ENCODE measurements at regions not wholly inside any gene's neighbourhood (a gene's known extent, or its start where the extent isn't known, plus 50 kb on each side); places are given as distances from the start of the nearest gene placed in this dataset.
"Not testable (repeated sequence)": the region's sequence is repeated elsewhere in the genome, so short reads cannot be mapped to it uniquely, and the experiment has no call there.

DNA sequence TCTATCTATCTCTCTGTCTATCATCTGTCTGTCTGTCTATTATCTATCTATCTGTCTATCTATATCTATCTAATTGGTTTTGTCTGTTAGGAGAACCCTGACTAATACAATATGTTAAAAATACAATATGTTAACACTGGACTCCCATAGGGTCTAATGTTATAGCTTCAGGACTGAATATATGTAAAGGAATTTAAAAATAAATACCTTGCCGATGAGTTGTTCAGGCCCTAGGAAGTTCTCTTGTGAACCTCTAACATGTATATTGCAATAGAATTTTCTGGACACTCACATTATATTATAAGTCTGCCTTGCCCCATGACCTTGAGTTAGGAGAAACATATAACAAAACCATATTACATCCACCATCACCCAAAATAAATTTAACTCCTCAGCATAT is 900.6 kb downstream of the NCAM2 start:
- no peaks in the 10 kb centered on the region for H3K27me3 ChIP-seq (replicated peaks; ENCODE audit: control insufficient read depth, insufficient read depth, low read length, poor library complexity, severe bottlenecking)
- no peaks in the 10 kb centered on the region for H3K36me3 ChIP-seq (ENCODE audit: control insufficient read depth, insufficient read depth, low read length)
- H3K4me1 ChIP-seq (ENCODE audit: control insufficient read depth, insufficient read depth, low read length, poor library complexity, severe bottlenecking): no peaks in the 10 kb centered on the region
- H3K27ac ChIP-seq (ENCODE audit: insufficient read depth, low read length, poor library complexity, severe bottlenecking): no peak overlapping the region
- no peak for DNase-seq
- H3K4me3 ChIP-seq (ENCODE audit: insufficient read depth, low read depth, low read length, poor library complexity, severe bottlenecking): no peak overlapping the region
- no peaks in the 10 kb centered on the region for H3K9me3 ChIP-seq (ENCODE audit: control insufficient read depth, low read length)

DNA sequence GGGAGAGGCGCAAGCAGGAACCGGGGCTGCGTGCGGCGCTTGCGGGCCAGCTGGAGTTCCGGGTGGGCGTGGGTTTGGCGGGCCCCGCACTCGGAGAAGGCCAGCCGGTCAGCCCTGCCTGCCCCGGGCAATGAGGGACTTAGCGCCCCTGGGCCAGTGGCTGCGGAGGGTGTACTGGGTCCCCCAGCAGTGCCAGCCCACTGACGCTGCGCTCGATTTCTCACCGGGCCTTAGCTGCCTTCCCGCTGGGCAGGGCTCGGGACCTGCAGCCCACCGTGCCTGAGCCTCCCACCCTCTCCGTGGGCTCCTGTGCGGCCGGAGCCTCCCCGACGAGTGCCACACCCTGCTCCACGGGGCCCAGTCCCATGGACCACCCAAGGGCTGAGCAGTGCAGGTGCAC is 904.2 kb downstream of the NCAM2 start:
- H3K9me3 ChIP-seq (ENCODE audit: control insufficient read depth, low read length); H3K4me3 ChIP-seq (ENCODE audit: insufficient read depth, low read depth, low read length, poor library complexity, severe bottlenecking); H3K36me3 ChIP-seq (ENCODE audit: control insufficient read depth, insufficient read depth, low read length); DNase-seq; H3K27ac ChIP-seq (ENCODE audit: insufficient read depth, low read length, poor library complexity, severe bottlenecking); H3K27me3 ChIP-seq (replicated peaks; ENCODE audit: control insufficient read depth, insufficient read depth, low read length, poor library complexity, severe bottlenecking); H3K4me1 ChIP-seq (ENCODE audit: control insufficient read depth, insufficient read depth, low read length, poor library complexity, severe bottlenecking): not testable (repeated sequence)

DNA sequence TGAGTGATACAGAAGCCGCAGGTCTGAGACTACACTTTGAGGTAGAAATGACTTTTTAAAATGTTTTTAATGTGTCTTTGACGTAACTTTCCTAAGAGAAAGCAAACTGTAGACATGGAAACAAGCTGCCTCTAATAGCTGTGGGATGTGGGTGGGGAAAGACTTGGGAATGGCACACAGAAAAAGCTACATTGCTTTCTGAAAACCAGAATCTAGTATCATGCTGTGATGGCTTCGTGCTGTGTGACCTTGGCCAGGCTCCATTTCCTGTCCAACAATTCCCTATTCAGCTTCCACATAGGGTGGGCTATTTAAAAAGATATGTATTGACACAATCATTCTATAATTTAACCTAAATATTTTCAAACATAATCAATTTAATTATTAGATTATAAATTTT is 909.1 kb downstream of the NCAM2 start:
- Histone ChIP-seq H3K4me3 (ENCODE audit: insufficient read depth, low read depth, low read length, poor library complexity, severe bottlenecking) (no peak overlapping the region), H3K27ac (ENCODE audit: insufficient read depth, low read length, poor library complexity, severe bottlenecking) (no peak overlapping the region), H3K4me1 (ENCODE audit: control insufficient read depth, insufficient read depth, low read length, poor library complexity, severe bottlenecking) (no peaks in the 10 kb centered on the region), H3K9me3 (ENCODE audit: control insufficient read depth, low read length) (no peaks in the 10 kb centered on the region), H3K36me3 (ENCODE audit: control insufficient read depth, insufficient read depth, low read length) (no peaks in the 10 kb centered on the region), H3K27me3 (replicated peaks; ENCODE audit: control insufficient read depth, insufficient read depth, low read length, poor library complexity, severe bottlenecking) (no peaks in the 10 kb centered on the region)
- no peak for DNase-seq

DNA sequence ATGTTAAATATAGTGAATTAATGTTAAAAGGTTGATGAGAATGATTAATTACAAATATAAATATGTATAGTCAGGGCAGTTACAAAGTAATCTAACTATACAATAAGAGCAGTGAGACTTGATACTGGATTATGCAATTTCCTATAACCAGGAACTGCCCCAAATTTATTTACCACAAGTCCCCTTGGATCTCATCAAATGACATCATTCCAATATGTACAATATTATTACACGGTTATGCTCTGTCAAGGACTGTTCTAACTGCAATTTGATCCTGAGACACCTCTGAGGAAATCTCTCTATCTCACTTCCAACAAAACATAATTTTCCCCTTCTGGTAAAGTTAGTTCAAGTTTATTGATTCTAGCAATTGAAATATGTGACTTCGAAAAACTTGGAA is 917.6 kb downstream of the NCAM2 start:
- no peaks in the 10 kb centered on the region for H3K9me3 ChIP-seq (ENCODE audit: control insufficient read depth, low read length)
- DNase-seq: no peak
- no peak overlapping the region for H3K4me3 ChIP-seq (ENCODE audit: insufficient read depth, low read depth, low read length, poor library complexity, severe bottlenecking)
- H3K27me3 ChIP-seq (replicated peaks; ENCODE audit: control insufficient read depth, insufficient read depth, low read length, poor library complexity, severe bottlenecking): no peaks in the 10 kb centered on the region
- H3K27ac ChIP-seq (ENCODE audit: insufficient read depth, low read length, poor library complexity, severe bottlenecking): no peak overlapping the region
- no peaks in the 10 kb centered on the region for H3K4me1 ChIP-seq (ENCODE audit: control insufficient read depth, insufficient read depth, low read length, poor library complexity, severe bottlenecking)
- H3K36me3 ChIP-seq (ENCODE audit: control insufficient read depth, insufficient read depth, low read length): no peaks in the 10 kb centered on the region

DNA sequence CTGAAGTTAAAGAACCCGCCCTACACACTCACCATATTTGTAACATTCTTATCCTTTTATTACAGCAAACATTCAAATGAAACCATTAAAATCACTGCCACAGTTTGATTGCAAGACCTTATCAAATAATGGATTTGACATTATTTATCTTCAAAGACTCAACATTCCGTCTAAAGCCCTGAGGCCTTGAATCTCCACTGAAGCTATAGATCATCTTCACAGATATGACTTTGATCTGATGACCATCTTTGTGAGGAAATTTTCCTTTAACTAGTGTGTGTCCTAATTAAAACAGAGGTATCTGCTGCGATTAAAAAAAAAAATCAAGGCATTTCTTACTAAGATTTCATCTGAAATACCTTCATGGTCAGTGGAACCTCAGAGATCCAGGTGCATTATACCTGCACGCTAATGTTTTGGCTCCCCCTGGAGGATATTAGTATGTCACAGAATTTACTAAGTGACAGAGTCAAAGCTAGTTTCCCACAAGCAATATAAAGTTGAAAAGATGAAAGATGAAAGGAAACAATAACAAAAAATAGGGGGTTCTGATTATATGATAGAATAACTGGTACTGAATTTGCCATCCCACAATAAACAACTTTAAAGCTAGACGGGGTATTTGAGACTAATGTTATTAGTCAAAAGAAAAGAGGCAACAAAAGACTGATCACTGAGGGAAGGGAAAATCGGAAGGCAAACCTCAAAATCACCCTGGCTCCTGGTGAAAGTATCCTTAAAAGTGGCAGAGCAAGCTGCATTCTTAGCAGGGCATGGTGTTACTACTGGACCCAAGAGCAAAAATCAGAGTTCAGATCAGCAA is 923.4 kb downstream of the NCAM2 start:
- Histone ChIP-seq H3K27ac (ENCODE audit: insufficient read depth, low read length, poor library complexity, severe bottlenecking) (no peak overlapping the region), H3K4me1 (ENCODE audit: control insufficient read depth, insufficient read depth, low read length, poor library complexity, severe bottlenecking) (no peaks in the 10 kb centered on the region), H3K4me3 (ENCODE audit: insufficient read depth, low read depth, low read length, poor library complexity, severe bottlenecking) (no peak overlapping the region), H3K9me3 (ENCODE audit: control insufficient read depth, low read length) (no peaks in the 10 kb centered on the region), H3K27me3 (replicated peaks; ENCODE audit: control insufficient read depth, insufficient read depth, low read length, poor library complexity, severe bottlenecking) (no peaks in the 10 kb centered on the region), H3K36me3 (ENCODE audit: control insufficient read depth, insufficient read depth, low read length) (no peaks in the 10 kb centered on the region)
- no peak for DNase-seq

DNA sequence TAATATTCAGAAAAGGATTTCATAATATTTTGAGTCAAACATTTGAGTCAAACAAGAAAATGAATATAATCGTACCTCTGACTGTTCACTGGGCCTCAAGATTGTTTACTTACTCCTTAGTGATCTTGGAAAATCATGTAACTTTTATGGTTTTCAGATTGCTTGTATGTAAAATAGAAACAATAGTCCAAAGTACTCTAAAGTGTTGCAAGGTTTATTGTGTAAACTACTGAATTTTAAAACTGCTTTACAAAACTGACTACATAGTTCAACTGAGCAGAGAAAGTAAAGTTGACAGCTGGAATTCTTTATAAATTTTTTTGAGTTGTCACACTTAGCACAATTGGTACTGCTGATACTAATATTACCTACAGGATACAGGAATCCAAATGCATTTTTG is 931.0 kb downstream of the NCAM2 start:
- Histone ChIP-seq H3K27ac (ENCODE audit: insufficient read depth, low read length, poor library complexity, severe bottlenecking) (no peak overlapping the region), H3K27me3 (replicated peaks; ENCODE audit: control insufficient read depth, insufficient read depth, low read length, poor library complexity, severe bottlenecking) (no peaks in the 10 kb centered on the region), H3K4me3 (ENCODE audit: insufficient read depth, low read depth, low read length, poor library complexity, severe bottlenecking) (no peak overlapping the region)

DNA sequence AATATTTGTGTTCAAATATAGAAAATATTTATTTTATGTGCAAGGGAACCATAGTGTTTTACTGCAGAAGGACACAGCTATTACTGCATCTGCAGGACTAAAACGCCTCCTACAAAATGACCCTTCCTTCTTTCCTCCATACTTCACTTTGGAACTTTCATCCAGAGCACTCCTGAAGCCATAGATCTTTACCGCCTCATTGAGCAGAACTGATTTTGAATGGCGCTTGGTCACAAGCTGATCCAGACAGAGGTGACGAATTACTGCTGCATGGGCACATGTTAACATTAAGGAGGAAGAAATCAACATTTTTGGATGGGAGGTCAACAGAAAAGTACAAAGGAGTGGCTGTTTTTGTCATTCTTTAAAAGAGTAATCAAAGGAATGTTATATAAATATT is 931.6 kb downstream of the NCAM2 start:
- no peaks in the 10 kb centered on the region for H3K4me1 ChIP-seq (ENCODE audit: control insufficient read depth, insufficient read depth, low read length, poor library complexity, severe bottlenecking)
- H3K36me3 ChIP-seq (ENCODE audit: control insufficient read depth, insufficient read depth, low read length): no peaks in the 10 kb centered on the region
- no peak for DNase-seq
- no peak overlapping the region for H3K27ac ChIP-seq (ENCODE audit: insufficient read depth, low read length, poor library complexity, severe bottlenecking)
- no peak overlapping the region for H3K4me3 ChIP-seq (ENCODE audit: insufficient read depth, low read depth, low read length, poor library complexity, severe bottlenecking)
- no peaks in the 10 kb centered on the region for H3K27me3 ChIP-seq (replicated peaks; ENCODE audit: control insufficient read depth, insufficient read depth, low read length, poor library complexity, severe bottlenecking)
- H3K9me3 ChIP-seq (ENCODE audit: control insufficient read depth, low read length): no peaks in the 10 kb centered on the region

More for the DNA sequence above, 931.0 kb downstream of the NCAM2 start:
- Histone ChIP-seq H3K36me3 (ENCODE audit: control insufficient read depth, insufficient read depth, low read length) (no peaks in the 10 kb centered on the region), H3K9me3 (ENCODE audit: control insufficient read depth, low read length) (no peaks in the 10 kb centered on the region), H3K4me1 (ENCODE audit: control insufficient read depth, insufficient read depth, low read length, poor library complexity, severe bottlenecking) (no peaks in the 10 kb centered on the region)
- no peak for DNase-seq

DNA sequence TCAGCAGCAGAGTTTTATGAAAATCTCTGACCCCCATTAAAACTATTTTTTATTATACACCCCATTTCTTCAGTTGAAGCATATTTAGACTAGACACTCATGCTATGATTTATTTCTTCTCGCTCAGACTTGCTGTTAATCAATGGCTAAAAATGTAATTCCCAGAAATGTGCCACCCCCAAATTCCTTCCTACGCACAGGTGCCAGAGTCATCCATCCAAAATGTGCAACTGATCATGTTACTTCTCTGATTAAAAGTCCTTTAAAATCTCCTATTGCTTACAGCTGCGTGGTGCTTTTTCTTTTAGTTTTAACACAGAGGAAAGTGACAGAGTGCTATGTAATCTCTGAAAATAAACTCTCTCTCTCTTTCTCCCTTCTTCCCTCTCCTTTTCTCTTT is 954.4 kb downstream of the NCAM2 start:
- Histone ChIP-seq H3K4me1 (ENCODE audit: control insufficient read depth, insufficient read depth, low read length, poor library complexity, severe bottlenecking) (no peaks in the 10 kb centered on the region), H3K36me3 (ENCODE audit: control insufficient read depth, insufficient read depth, low read length) (no peaks in the 10 kb centered on the region), H3K4me3 (ENCODE audit: insufficient read depth, low read depth, low read length, poor library complexity, severe bottlenecking) (no peak overlapping the region), H3K27ac (ENCODE audit: insufficient read depth, low read length, poor library complexity, severe bottlenecking) (no peak overlapping the region), H3K27me3 (replicated peaks; ENCODE audit: control insufficient read depth, insufficient read depth, low read length, poor library complexity, severe bottlenecking) (no peaks in the 10 kb centered on the region), H3K9me3 (ENCODE audit: control insufficient read depth, low read length) (no peaks in the 10 kb centered on the region)
- no peak for DNase-seq

DNA sequence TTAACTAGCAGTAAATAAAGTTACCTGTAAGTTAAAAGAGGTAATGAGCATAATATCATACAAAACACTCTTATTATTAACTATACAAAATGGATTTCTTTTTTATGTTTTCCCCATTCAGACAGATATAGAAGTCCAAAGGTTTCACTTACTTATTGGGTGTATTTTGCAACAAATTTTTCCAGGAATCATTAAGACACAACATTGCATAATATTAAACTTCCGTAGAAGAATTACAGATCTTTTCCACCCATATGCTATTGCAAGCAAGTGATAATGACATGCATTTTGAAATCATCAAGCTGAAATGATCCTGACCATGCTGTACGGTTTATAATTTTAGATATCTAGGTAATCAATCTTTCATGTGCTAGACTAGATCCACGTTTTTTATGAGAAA is 957.0 kb downstream of the NCAM2 start:
- H3K27me3 ChIP-seq (replicated peaks; ENCODE audit: control insufficient read depth, insufficient read depth, low read length, poor library complexity, severe bottlenecking): no peaks in the 10 kb centered on the region
- no peak for DNase-seq
- H3K36me3 ChIP-seq (ENCODE audit: control insufficient read depth, insufficient read depth, low read length): no peaks in the 10 kb centered on the region
- H3K4me1 ChIP-seq (ENCODE audit: control insufficient read depth, insufficient read depth, low read length, poor library complexity, severe bottlenecking): no peaks in the 10 kb centered on the region
- H3K9me3 ChIP-seq (ENCODE audit: control insufficient read depth, low read length): no peaks in the 10 kb centered on the region
- no peak overlapping the region for H3K4me3 ChIP-seq (ENCODE audit: insufficient read depth, low read depth, low read length, poor library complexity, severe bottlenecking)
- H3K27ac ChIP-seq (ENCODE audit: insufficient read depth, low read length, poor library complexity, severe bottlenecking): no peak overlapping the region

DNA sequence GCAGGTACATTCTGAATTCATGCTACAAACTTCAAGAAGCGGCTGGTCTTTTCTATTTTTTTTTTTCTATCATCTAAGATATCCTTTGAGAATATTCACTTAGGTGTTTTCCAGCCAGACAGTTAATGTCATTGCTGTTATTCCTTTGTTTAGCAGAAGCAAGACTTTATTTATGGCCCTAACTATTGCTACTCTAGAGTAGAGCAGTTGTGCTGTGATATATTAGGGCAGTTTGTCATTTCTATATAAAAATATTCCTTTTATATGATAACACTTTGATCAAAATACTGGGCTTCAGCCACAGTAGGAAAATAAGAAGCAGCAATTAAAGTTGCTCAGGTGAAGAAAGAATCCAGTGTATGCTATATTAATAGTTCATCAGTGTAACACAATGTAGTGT is 959.3 kb downstream of the NCAM2 start:
- no peak for DNase-seq
- Histone ChIP-seq H3K4me3 (ENCODE audit: insufficient read depth, low read depth, low read length, poor library complexity, severe bottlenecking) (no peak overlapping the region), H3K36me3 (ENCODE audit: control insufficient read depth, insufficient read depth, low read length) (no peaks in the 10 kb centered on the region)

More for the DNA sequence above, 959.3 kb downstream of the NCAM2 start:
- H3K27ac ChIP-seq (ENCODE audit: insufficient read depth, low read length, poor library complexity, severe bottlenecking): no peak overlapping the region
- no peaks in the 10 kb centered on the region for H3K9me3 ChIP-seq (ENCODE audit: control insufficient read depth, low read length)
- no peaks in the 10 kb centered on the region for H3K27me3 ChIP-seq (replicated peaks; ENCODE audit: control insufficient read depth, insufficient read depth, low read length, poor library complexity, severe bottlenecking)
- no peaks in the 10 kb centered on the region for H3K4me1 ChIP-seq (ENCODE audit: control insufficient read depth, insufficient read depth, low read length, poor library complexity, severe bottlenecking)

Data from effector memory CD4-positive, alpha-beta T cell (primary cell).